ENCODE measurements at regions not wholly inside any gene's neighbourhood (a gene's known extent, or its start where the extent isn't known, plus 50 kb on each side); places are given as distances from the start of the nearest gene placed in this dataset.
A peak's percentile ranks its signal among the peaks of the same experiment; 100 is the strongest.

GRCh38 chr16:61362585-61362984, 673.7 kb downstream of the CDH8 start:
- Histone ChIP-seq H3K9ac (ENCODE audit: low read length) (no peak overlapping the region), H3K36me3 (ENCODE audit: insufficient read depth, low read length) (no peaks in the 10 kb centered on the region), H3K9me2 (ENCODE audit: insufficient read depth, low read length) (no peaks in the 10 kb centered on the region), H4K20me1 (ENCODE audit: insufficient read depth) (no peaks in the 10 kb centered on the region), H3F3A (ENCODE audit: insufficient read depth, low read length, poor library complexity, severe bottlenecking) (no peaks in the 10 kb centered on the region), H2AFZ (ENCODE audit: low read depth, low read length) (no peak overlapping the region), H3K27me3 (ENCODE audit: insufficient read depth, low read depth, low read length) (no peaks in the 10 kb centered on the region), H3K4me3 (ENCODE audit: low read length) (no peak overlapping the region), H3K9me3 (ENCODE audit: low read length) (no peaks in the 10 kb centered on the region), H3K79me2 (replicated peaks; ENCODE audit: insufficient read depth, low read length) (no peaks in the 10 kb centered on the region), H3K27ac (ENCODE audit: low read length) (no peak overlapping the region), H3K4me2 (ENCODE audit: low read length) (peak overlapping the region; percentile 6)
- no peak for TF ChIP-seq EZH2 (IDR thresholded peaks at IDR 0.05; ENCODE audit: borderline replicate concordance, insufficient read depth, low read length, poor library complexity, severe bottlenecking)
- peak; percentile 50 for TF ChIP-seq REST (IDR thresholded peaks at IDR 0.05; ENCODE audit: borderline replicate concordance)
- TF ChIP-seq CTCF (IDR thresholded peaks at IDR 0.05; ENCODE audit: poor library complexity, severe bottlenecking) = no peak
- peak; percentile 35 for TF ChIP-seq RAD21 (conservative IDR thresholded peaks at IDR 0.05)
- TF ChIP-seq MXI1 (conservative IDR thresholded peaks at IDR 0.05; ENCODE audit: poor library complexity, severe bottlenecking) = no peak
- peak; percentile 95 for TF ChIP-seq POLR2AphosphoS5 (IDR thresholded peaks at IDR 0.05)
- TF ChIP-seq TAF1 (IDR thresholded peaks at IDR 0.05; ENCODE audit: low read depth) = no peak
- TF ChIP-seq SMC3 (conservative IDR thresholded peaks at IDR 0.05; ENCODE audit: poor library complexity) = no peak
- TF ChIP-seq EP300 (conservative IDR thresholded peaks at IDR 0.05; ENCODE audit: poor library complexity, severe bottlenecking) = peak; percentile 85

GRCh38 chr16:61344791-61345190, 691.4 kb downstream of the CDH8 start:
- Histone ChIP-seq H3K9ac (ENCODE audit: low read length) (no peak overlapping the region), H4K20me1 (ENCODE audit: insufficient read depth) (no peaks in the 10 kb centered on the region), H3K4me3 (ENCODE audit: low read length) (no peak overlapping the region), H2AFZ (ENCODE audit: low read depth, low read length) (no peak overlapping the region), H3K79me2 (replicated peaks; ENCODE audit: insufficient read depth, low read length) (no peaks in the 10 kb centered on the region), H3K9me2 (ENCODE audit: insufficient read depth, low read length) (no peaks in the 10 kb centered on the region), H3K27me3 (ENCODE audit: insufficient read depth, low read depth, low read length) (no peaks in the 10 kb centered on the region), H3K36me3 (ENCODE audit: insufficient read depth, low read length) (no peaks in the 10 kb centered on the region), H3F3A (ENCODE audit: insufficient read depth, low read length, poor library complexity, severe bottlenecking) (no peaks in the 10 kb centered on the region), H3K4me2 (ENCODE audit: low read length) (no peak overlapping the region), H3K27ac (ENCODE audit: low read length) (no peak overlapping the region), H3K9me3 (ENCODE audit: low read length) (no peaks in the 10 kb centered on the region)
- TF ChIP-seq EZH2 (IDR thresholded peaks at IDR 0.05; ENCODE audit: borderline replicate concordance, insufficient read depth, low read length, poor library complexity, severe bottlenecking) (no peak), RAD21 (conservative IDR thresholded peaks at IDR 0.05) (no peak)

- no peaks in the 10 kb centered on the region for H4K20me1 ChIP-seq (ENCODE audit: insufficient read depth)
- no peak overlapping the region for H3K27ac ChIP-seq (ENCODE audit: low read length)
- TF ChIP-seq POLR2AphosphoS5 (IDR thresholded peaks at IDR 0.05) (no peak), EZH2 (IDR thresholded peaks at IDR 0.05; ENCODE audit: borderline replicate concordance, insufficient read depth, low read length, poor library complexity, severe bottlenecking) (no peak), RAD21 (conservative IDR thresholded peaks at IDR 0.05) (no peak), EP300 (conservative IDR thresholded peaks at IDR 0.05; ENCODE audit: poor library complexity, severe bottlenecking) (no peak), TAF1 (IDR thresholded peaks at IDR 0.05; ENCODE audit: low read depth) (no peak), CTCF (IDR thresholded peaks at IDR 0.05; ENCODE audit: poor library complexity, severe bottlenecking) (no peak), SMC3 (conservative IDR thresholded peaks at IDR 0.05; ENCODE audit: poor library complexity) (no peak), REST (IDR thresholded peaks at IDR 0.05; ENCODE audit: borderline replicate concordance) (no peak)
- no peak overlapping the region for H3K4me3 ChIP-seq (ENCODE audit: low read length)
- no peaks in the 10 kb centered on the region for H3K9me2 ChIP-seq (ENCODE audit: insufficient read depth, low read length)
- no peaks in the 10 kb centered on the region for H3K27me3 ChIP-seq (ENCODE audit: insufficient read depth, low read depth, low read length)
- no peaks in the 10 kb centered on the region for H3K36me3 ChIP-seq (ENCODE audit: insufficient read depth, low read length)
- H3K9ac ChIP-seq (ENCODE audit: low read length) = no peak overlapping the region
- H3F3A ChIP-seq (ENCODE audit: insufficient read depth, low read length, poor library complexity, severe bottlenecking) = no peaks in the 10 kb centered on the region
- H2AFZ ChIP-seq (ENCODE audit: low read depth, low read length) = no peak overlapping the region
- H3K79me2 ChIP-seq (replicated peaks; ENCODE audit: insufficient read depth, low read length) = no peaks in the 10 kb centered on the region
- H3K4me2 ChIP-seq (ENCODE audit: low read length) = no peak overlapping the region
- H3K9me3 ChIP-seq (ENCODE audit: low read length) = no peaks in the 10 kb centered on the region
Observed at GRCh38 chr16:61332461-61332860, 703.8 kb downstream of the CDH8 start.

Measured in neural cell (in vitro differentiated cells).